CD14-positive monocyte (primary cell): ENCODE measurements at regions not wholly inside any gene's neighbourhood (a gene's known extent, or its start where the extent isn't known, plus 50 kb on each side); places are given as distances from the start of the nearest gene placed in this dataset.

Experiments
- DNase-seq, 3 donors: peaks; one replicate each; pipeline ENCODE4 v3.0.0-alpha.2; 2011 to 2022
- H2AFZ ChIP-seq: 2 replicates; pipeline ENCODE4 v1.6.0; 2012; ENCODE audit warnings: mild to moderate bottlenecking, low read depth, low read length, inconsistent platforms; ENCODE audit not compliant: insufficient read depth, poor library complexity, severe bottlenecking
- H3K27ac ChIP-seq, 2 donors: 1 replicate in 1 of 2; 2 replicates in 1 of 2; pipeline ENCODE4 v1.5.1; 2012 to 2013; ENCODE audit warnings: low read length in 2 of 2, control low read depth in 1 of 2, inconsistent platforms in 1 of 2, low read depth in 1 of 2, mild to moderate bottlenecking in 1 of 2
- H3K27me3 ChIP-seq, 2 donors: one replicate each; pipeline versions ENCODE4 v1.6.0 to v1.6.1; 2011 to 2013; ENCODE audit warnings: low read length in 2 of 2; ENCODE audit not compliant: control insufficient read depth in 2 of 2, insufficient read depth in 2 of 2
- H3K36me3 ChIP-seq, 2 donors: replicated peaks in 1 of 2; 1 replicate in 1 of 2; 2 replicates in 1 of 2; pipeline versions ENCODE4 v1.5.1 to v1.6.1; 2012 to 2013; ENCODE audit warnings: low read length in 2 of 2, control low read depth in 1 of 2, inconsistent platforms in 1 of 2, mild to moderate bottlenecking in 1 of 2; ENCODE audit not compliant: insufficient read depth in 2 of 2, control insufficient read depth in 1 of 2
- H3K4me1 ChIP-seq, 2 donors: 1 replicate in 1 of 2; 2 replicates in 1 of 2; pipeline versions ENCODE4 v1.5.1 to v1.6.1; 2012 to 2013; ENCODE audit warnings: low read length in 2 of 2, control low read depth in 1 of 2, inconsistent platforms in 1 of 2, mild to moderate bottlenecking in 1 of 2, moderate library complexity in 1 of 2; ENCODE audit not compliant: insufficient read depth in 2 of 2, control insufficient read depth in 1 of 2
- H3K4me2 ChIP-seq: replicated peaks from 2 replicates; pipeline ENCODE3; 2012; ENCODE audit warnings: low read length, moderate library complexity, mild to moderate bottlenecking; ENCODE audit not compliant: poor library complexity, severe bottlenecking; ENCODE audit errors: extremely low read depth
- H3K4me3 ChIP-seq, 3 experiments: fragments of 200-600 bp in 1 of 3; sonication (generic) in 1 of 3; replicated peaks in 1 of 3; 1 replicate in 2 of 3; 2 replicates in 1 of 3; pipeline ENCODE4 v1.5.1; 2011 to 2013; ENCODE audit warnings: low read length in 3 of 3, mild to moderate bottlenecking in 3 of 3, control low read depth in 2 of 3, low read depth in 2 of 3, inconsistent platforms in 1 of 3, moderate library complexity in 1 of 3
- H3K79me2 ChIP-seq: 2 replicates; pipeline ENCODE4 v1.6.0; 2012; ENCODE audit warnings: mild to moderate bottlenecking, control low read depth, inconsistent platforms, low read length, moderate library complexity; ENCODE audit not compliant: insufficient read depth
- H3K9ac ChIP-seq: 2 replicates; pipeline ENCODE4 v1.6.0; 2017; ENCODE audit warnings: low read length, mild to moderate bottlenecking; ENCODE audit not compliant: insufficient read depth, poor library complexity, severe bottlenecking
- H3K9me3 ChIP-seq, 2 donors: replicated peaks in 1 of 2; 1 replicate in 1 of 2; 2 replicates in 1 of 2; pipeline versions ENCODE4 v1.5.1 to v1.6.1; 2012 to 2013; ENCODE audit warnings: low read length in 2 of 2, control low read depth in 1 of 2; ENCODE audit not compliant: control insufficient read depth in 1 of 2, insufficient read depth in 1 of 2
- H4K20me1 ChIP-seq: 2 replicates; pipeline ENCODE4 v1.6.0; 2012; ENCODE audit warnings: mild to moderate bottlenecking, low read length, control low read depth, moderate library complexity; ENCODE audit not compliant: insufficient read depth
- H3K27ac Mint-ChIP-seq, 7 donors: one replicate each; pipeline ENCODE4 v1.8.0; 2020; ENCODE audit warnings: mild to moderate bottlenecking in 7 of 7, mixed read lengths in 7 of 7, moderate library complexity in 6 of 7, inconsistent platforms in 2 of 7
- H3K27me3 Mint-ChIP-seq, 3 donors: one replicate each; pipeline ENCODE4 v1.8.0; 2021 to 2022; ENCODE audit warnings: low read depth in 3 of 3, mild to moderate bottlenecking in 3 of 3, mixed read lengths in 3 of 3, moderate library complexity in 3 of 3, inconsistent platforms in 1 of 3
- H3K36me3 Mint-ChIP-seq, 2 donors: one replicate each; pipeline ENCODE4 v1.8.0; 2020; ENCODE audit warnings: mixed read lengths in 2 of 2, inconsistent platforms in 1 of 2, mild to moderate bottlenecking in 1 of 2
- H3K4me1 Mint-ChIP-seq: one replicate; pipeline ENCODE4 v1.8.0; 2020; ENCODE audit warnings: mild to moderate bottlenecking, mixed read lengths
- H3K4me3 Mint-ChIP-seq, 2 donors: one replicate each; pipeline ENCODE4 v1.8.0; 2020; ENCODE audit warnings: mild to moderate bottlenecking in 2 of 2, mixed read lengths in 2 of 2, moderate library complexity in 1 of 2
- H3K9me3 Mint-ChIP-seq, 7 donors: one replicate each; pipeline ENCODE4 v1.8.0; 2020 to 2022; ENCODE audit warnings: mixed read lengths in 7 of 7, mild to moderate bottlenecking in 6 of 7, moderate library complexity in 6 of 7, inconsistent platforms in 2 of 7
- WGBS: methylation state at CpG from one replicate; pipeline ENCODE4 v1.1.5; 2013; ENCODE audit warnings: missing lambda C conversion rate; ENCODE audit not compliant: insufficient coverage; 5-methylcytosine and 5-hydroxymethylcytosine counted together
- intact Hi-C, 2 donors: fragments of 100-400 bp; cut with micrococcal nuclease; formaldehyde crosslinking; loops; one replicate each; pipeline versions ENCODE4 v1.15.0 to v1.15.1; 2023
- TF ChIP-seq, protein P1 (sequence below): fragments of 200-600 bp; IDR thresholded peaks from one replicate; pipeline ENCODE4 v1.8.0; 2022; ENCODE audit warnings: antibody characterized with exemption, mild to moderate bottlenecking

DNA sequence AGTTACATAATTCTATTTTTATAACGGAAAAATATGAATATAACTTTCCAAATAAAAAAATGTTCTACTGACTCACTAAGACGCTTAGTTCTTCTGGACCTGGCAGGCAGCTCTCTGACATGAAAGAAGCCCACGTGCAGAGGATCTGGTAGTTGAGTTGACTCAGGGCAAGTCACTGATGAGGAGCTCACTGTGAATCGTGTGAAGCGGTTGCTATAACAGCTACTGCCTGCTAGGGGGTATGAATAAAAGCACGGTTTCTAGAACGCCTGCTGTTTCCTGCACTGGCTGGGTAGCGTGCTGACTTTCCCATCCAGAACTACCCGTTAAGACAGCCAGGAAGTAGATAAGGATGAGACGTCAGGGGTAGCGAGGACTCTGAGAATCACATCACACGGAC lies 54.7 kb upstream of the WASF3 start:
- H3K27me3 ChIP-seq = no peaks in the 10 kb centered on the region
- H2AFZ ChIP-seq = no peak overlapping the region
- H3K36me3 Mint-ChIP-seq = no peaks in the 10 kb centered on the region
- H4K20me1 ChIP-seq = no peaks in the 10 kb centered on the region
- no peaks in the 10 kb centered on the region for H3K36me3 ChIP-seq
- TF ChIP-seq, protein P1, sequence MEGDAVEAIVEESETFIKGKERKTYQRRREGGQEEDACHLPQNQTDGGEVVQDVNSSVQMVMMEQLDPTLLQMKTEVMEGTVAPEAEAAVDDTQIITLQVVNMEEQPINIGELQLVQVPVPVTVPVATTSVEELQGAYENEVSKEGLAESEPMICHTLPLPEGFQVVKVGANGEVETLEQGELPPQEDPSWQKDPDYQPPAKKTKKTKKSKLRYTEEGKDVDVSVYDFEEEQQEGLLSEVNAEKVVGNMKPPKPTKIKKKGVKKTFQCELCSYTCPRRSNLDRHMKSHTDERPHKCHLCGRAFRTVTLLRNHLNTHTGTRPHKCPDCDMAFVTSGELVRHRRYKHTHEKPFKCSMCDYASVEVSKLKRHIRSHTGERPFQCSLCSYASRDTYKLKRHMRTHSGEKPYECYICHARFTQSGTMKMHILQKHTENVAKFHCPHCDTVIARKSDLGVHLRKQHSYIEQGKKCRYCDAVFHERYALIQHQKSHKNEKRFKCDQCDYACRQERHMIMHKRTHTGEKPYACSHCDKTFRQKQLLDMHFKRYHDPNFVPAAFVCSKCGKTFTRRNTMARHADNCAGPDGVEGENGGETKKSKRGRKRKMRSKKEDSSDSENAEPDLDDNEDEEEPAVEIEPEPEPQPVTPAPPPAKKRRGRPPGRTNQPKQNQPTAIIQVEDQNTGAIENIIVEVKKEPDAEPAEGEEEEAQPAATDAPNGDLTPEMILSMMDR = no peak
- no peak overlapping the region for H3K4me3 ChIP-seq
- peaks cover 0 to 10% (median 2%) of the 10 kb centered on the region in 7 donors for H3K9me3 Mint-ChIP-seq
- no peaks in the 10 kb centered on the region for H3K9me3 ChIP-seq
- H3K4me2 ChIP-seq = no peak overlapping the region
- 6% methylated on average over 6 of the region's 12 CpGs for whole genome bisulfite sequencing
- H3K27ac ChIP-seq = no peak overlapping the region
- peaks cover 2 to 11% (median 10%) of the 10 kb centered on the region in 3 donors for H3K27me3 Mint-ChIP-seq
- H3K27ac Mint-ChIP-seq = no peak overlapping the region
- intact Hi-C loops = loop anchor here in 1 of 2 donors (10.0 kb wide), 1 partner anchor 328 kb away; no protein-coding TSS in a partner anchor
- H3K4me1 ChIP-seq = no peaks in the 10 kb centered on the region
- H3K4me1 Mint-ChIP-seq = no peaks in the 10 kb centered on the region
- no peak overlapping the region for H3K4me3 Mint-ChIP-seq
- H3K9ac ChIP-seq = no peak overlapping the region
- no peaks in the 10 kb centered on the region for H3K79me2 ChIP-seq
- no peak for DNase-seq

DNA sequence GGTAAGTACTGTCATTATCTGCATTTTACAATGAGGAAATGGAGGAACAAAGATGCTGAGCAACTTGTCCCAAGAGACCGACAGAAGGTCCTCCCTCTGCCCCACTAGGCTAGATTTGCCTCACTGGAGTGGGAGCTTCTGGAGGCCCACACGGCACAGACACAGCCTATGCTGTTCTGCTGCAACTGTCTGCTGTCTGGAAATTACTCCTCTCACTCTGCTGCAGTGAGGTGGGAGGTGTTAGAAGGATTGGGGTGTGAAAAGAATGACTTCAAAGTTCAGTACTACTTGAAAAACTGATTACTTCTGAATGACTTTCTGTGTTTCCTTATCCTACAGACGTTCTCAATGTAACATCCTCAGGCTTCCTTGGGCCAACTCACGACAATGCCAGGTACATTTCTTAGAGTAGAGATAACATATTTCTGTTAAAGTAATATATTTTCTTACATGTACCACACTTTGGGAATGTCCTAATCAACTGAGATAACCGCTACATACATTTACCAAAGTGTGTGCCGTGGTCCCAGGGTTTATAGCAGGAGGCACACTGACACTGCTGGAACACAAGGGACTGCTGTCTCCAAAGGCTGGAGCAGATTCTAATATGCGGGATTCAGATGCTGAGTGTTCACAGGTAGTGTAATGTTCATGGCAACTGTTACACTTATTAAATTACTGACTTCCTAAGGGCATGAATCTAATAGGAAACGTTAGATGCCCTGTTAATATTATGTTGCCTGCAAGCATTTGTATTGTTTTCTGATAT lies 53.5 kb upstream of the WASF3 start:
- no peaks in the 10 kb centered on the region for H3K4me1 ChIP-seq
- intact Hi-C loops = loop anchor here in 1 of 2 donors (10.0 kb wide), 1 partner anchor 329 kb away; no protein-coding TSS in a partner anchor
- H4K20me1 ChIP-seq = no peaks in the 10 kb centered on the region
- H3K9ac ChIP-seq = no peak overlapping the region
- no peak for DNase-seq
- no peaks in the 10 kb centered on the region for H3K36me3 ChIP-seq
- no peak overlapping the region for H3K4me3 Mint-ChIP-seq
- H3K27me3 ChIP-seq = no peaks in the 10 kb centered on the region
- H2AFZ ChIP-seq = no peak overlapping the region
- H3K4me2 ChIP-seq = no peak overlapping the region
- H3K4me1 Mint-ChIP-seq = no peaks in the 10 kb centered on the region
- H3K27me3 Mint-ChIP-seq = peaks cover 2 to 11% (median 10%) of the 10 kb centered on the region in 3 donors
- H3K27ac ChIP-seq = no peak overlapping the region
- no peaks in the 10 kb centered on the region for H3K36me3 Mint-ChIP-seq
- TF ChIP-seq, protein P1 = no peak
- H3K9me3 ChIP-seq = peaks cover 0 to 2% of the 10 kb centered on the region in 2 donors
- no peaks in the 10 kb centered on the region for H3K79me2 ChIP-seq
- 67% methylated on average over 1 of the region's 8 CpGs for WGBS
- H3K9me3 Mint-ChIP-seq = peaks cover under 1 to 10% (median 7%) of the 10 kb centered on the region in 7 donors
- no peak overlapping the region for H3K27ac Mint-ChIP-seq
- no peak overlapping the region for H3K4me3 ChIP-seq
